OCI-LY3 (cell line): ENCODE measurements at regions not wholly inside any gene's neighbourhood (a gene's known extent, or its start where the extent isn't known, plus 50 kb on each side); places are given as distances from the start of the nearest gene placed in this dataset.

Experiments used
- H2AFZ ChIP-seq: fragments of 200-600, 300-600 bp; shearing (Covaris generic); 2 replicates; pipeline ENCODE4 v1.6.0; 2014; ENCODE audit warnings: antibody characterized with exemption, low read depth, low read length
- H3K27ac ChIP-seq: fragments of 200-600, 300-600 bp; sonication (generic); 2 replicates; pipeline ENCODE4 v1.5.1; 2014; ENCODE audit warnings: mild to moderate bottlenecking, low read length, moderate library complexity, mixed read lengths
- H3K27me3 ChIP-seq: fragments of 200-600, 300-600 bp; sonication (generic); 2 replicates; pipeline ENCODE4 v1.6.1; 2014; ENCODE audit warnings: low read depth, low read length, mixed read lengths
- H3K36me3 ChIP-seq: fragments of 200-600, 300-600 bp; sonication (generic); replicated peaks from 2 replicates; pipeline ENCODE3; 2014; ENCODE audit warnings: low read depth, low read length, mixed read lengths
- H3K4me1 ChIP-seq: fragments of 300-600, 200-600 bp; sonication (generic); 2 replicates; pipeline ENCODE4 v1.6.1; 2014; ENCODE audit warnings: low read length, mixed read lengths
- H3K4me2 ChIP-seq: fragments of 200-600, 300-600 bp; sonication (generic); 2 replicates; pipeline ENCODE4 v1.6.1; 2014; ENCODE audit warnings: low read length, mixed read lengths
- H3K4me3 ChIP-seq: fragments of 300-600, 200-600 bp; sonication (generic); 2 replicates; pipeline ENCODE4 v1.5.1; 2014; ENCODE audit warnings: antibody characterized with exemption, mild to moderate bottlenecking, low read length, moderate library complexity
- H3K79me2 ChIP-seq: fragments of 300-600, 200-600 bp; shearing (Covaris generic); 2 replicates; pipeline ENCODE4 v1.6.1; 2014; ENCODE audit warnings: mild to moderate bottlenecking, low read length, mixed read lengths
- H3K9ac ChIP-seq: fragments of 300-600, 200-600 bp; shearing (Covaris generic); 2 replicates; pipeline ENCODE4 v1.6.0; 2014; ENCODE audit warnings: mild to moderate bottlenecking, low read length, moderate library complexity
- H3K9me3 ChIP-seq: fragments of 200-600, 300-600 bp; shearing (Covaris generic); 2 replicates; pipeline ENCODE4 v1.6.1; 2014; ENCODE audit warnings: low read length, mixed read lengths; ENCODE audit not compliant: insufficient read depth
- H4K20me1 ChIP-seq: fragments of 200-600, 300-600 bp; sonication (generic); 2 replicates; pipeline ENCODE4 v1.6.1; 2016; ENCODE audit warnings: low read length, mixed read lengths; ENCODE audit not compliant: insufficient read depth
- EZH2phosphoT487 ChIP-seq: fragments of 200-600 bp; shearing (Covaris generic); IDR thresholded peaks from 2 replicates; pipeline ENCODE4 v1.6.1; 2018; ENCODE audit warnings: antibody characterized with exemption, mixed run types, low read depth
- TF ChIP-seq, protein P1 (sequence below): fragments of 200-600, 300-600 bp; sonication (generic); IDR thresholded peaks from 2 replicates; pipeline ENCODE4 v1.5.1; 2014; ENCODE audit warnings: antibody characterized with exemption, low read length, low read depth

DNA sequence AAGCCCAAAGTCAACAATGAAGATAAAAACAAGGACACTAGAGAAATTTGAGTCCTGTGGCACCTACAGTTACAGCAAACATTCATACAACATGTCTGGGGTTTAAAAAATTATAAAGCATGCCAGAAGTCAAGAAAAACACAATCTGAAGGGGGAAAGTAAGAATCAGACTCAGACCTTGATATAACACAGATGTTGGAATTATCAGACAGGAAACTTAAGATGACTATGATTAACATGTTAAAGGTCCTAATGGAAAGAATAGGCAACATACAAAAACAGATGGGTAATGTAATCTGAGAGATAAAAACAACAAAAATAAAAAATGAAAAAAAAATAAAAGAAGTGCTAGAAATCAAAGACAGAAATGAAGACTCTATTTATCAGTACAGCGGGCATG is 446.5 kb downstream of the SPRY1 start:
- H3K4me1 ChIP-seq, result no peaks in the 10 kb centered on the region
- no peaks in the 10 kb centered on the region for H3K9me3 ChIP-seq
- H2AFZ ChIP-seq, result no peak overlapping the region
- no peaks in the 10 kb centered on the region for H3K36me3 ChIP-seq
- no peak overlapping the region for H3K27ac ChIP-seq
- no peak overlapping the region for H3K4me3 ChIP-seq
- H3K27me3 ChIP-seq, result no peaks in the 10 kb centered on the region
- no peak overlapping the region for H3K9ac ChIP-seq
- no peaks in the 10 kb centered on the region for H3K79me2 ChIP-seq
- TF ChIP-seq, protein P1, sequence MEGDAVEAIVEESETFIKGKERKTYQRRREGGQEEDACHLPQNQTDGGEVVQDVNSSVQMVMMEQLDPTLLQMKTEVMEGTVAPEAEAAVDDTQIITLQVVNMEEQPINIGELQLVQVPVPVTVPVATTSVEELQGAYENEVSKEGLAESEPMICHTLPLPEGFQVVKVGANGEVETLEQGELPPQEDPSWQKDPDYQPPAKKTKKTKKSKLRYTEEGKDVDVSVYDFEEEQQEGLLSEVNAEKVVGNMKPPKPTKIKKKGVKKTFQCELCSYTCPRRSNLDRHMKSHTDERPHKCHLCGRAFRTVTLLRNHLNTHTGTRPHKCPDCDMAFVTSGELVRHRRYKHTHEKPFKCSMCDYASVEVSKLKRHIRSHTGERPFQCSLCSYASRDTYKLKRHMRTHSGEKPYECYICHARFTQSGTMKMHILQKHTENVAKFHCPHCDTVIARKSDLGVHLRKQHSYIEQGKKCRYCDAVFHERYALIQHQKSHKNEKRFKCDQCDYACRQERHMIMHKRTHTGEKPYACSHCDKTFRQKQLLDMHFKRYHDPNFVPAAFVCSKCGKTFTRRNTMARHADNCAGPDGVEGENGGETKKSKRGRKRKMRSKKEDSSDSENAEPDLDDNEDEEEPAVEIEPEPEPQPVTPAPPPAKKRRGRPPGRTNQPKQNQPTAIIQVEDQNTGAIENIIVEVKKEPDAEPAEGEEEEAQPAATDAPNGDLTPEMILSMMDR, result no peak
- TF ChIP-seq EZH2phosphoT487, result no peak
- no peak overlapping the region for H3K4me2 ChIP-seq
- no peaks in the 10 kb centered on the region for H4K20me1 ChIP-seq

DNA sequence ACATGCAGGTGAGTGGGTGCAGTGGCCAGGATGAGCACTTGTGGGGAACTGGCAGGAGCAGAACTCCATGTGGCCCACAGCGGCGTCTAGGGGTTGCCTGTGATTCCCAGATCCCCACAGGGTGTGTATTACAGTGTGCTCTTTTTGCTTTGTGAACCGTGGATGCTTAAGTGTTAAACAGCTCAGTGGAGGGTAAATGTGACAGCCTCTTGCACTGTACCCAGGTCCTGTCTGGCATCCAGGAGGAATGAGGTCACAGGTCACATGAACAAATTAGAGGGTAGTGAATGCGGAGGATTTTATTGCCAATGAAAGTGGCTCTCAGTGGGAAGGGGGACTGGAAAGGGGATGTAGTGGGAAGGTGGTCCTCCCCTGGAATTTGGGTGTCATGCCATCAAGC is 447.8 kb downstream of the SPRY1 start:
- no peak overlapping the region for H3K27ac ChIP-seq
- no peaks in the 10 kb centered on the region for H3K27me3 ChIP-seq
- no peaks in the 10 kb centered on the region for H3K4me1 ChIP-seq
- no peak overlapping the region for H3K9ac ChIP-seq
- H3K79me2 ChIP-seq, result no peaks in the 10 kb centered on the region
- no peaks in the 10 kb centered on the region for H3K36me3 ChIP-seq
- no peaks in the 10 kb centered on the region for H4K20me1 ChIP-seq
- no peak overlapping the region for H3K4me2 ChIP-seq
- no peak for TF ChIP-seq EZH2phosphoT487
- TF ChIP-seq, protein P1, result no peak
- H3K4me3 ChIP-seq, result no peak overlapping the region
- no peak overlapping the region for H2AFZ ChIP-seq
- no peaks in the 10 kb centered on the region for H3K9me3 ChIP-seq

DNA sequence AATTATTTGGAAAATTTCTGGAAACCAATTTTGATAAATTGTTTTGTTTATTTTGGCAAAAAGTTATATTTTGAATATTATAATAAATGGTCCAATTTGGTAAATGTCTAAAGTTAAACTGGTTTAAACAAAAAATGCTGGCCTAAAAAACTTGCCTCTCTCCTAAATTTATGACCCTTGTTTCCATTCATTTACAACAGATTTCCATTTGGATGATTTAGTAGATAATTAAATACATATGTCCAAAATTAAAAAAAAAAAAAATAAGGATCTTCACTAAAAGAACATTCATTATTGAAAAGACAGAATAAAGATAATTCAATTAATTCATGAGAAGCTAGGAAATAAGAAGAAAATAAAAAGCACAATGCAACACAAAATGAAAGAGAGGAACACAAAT is 449.5 kb downstream of the SPRY1 start:
- Histone ChIP-seq H3K4me1 (no peaks in the 10 kb centered on the region), H3K4me3 (no peak overlapping the region), H3K27ac (no peak overlapping the region), H2AFZ (no peak overlapping the region), H4K20me1 (no peaks in the 10 kb centered on the region), H3K4me2 (no peak overlapping the region), H3K9me3 (no peaks in the 10 kb centered on the region), H3K79me2 (no peaks in the 10 kb centered on the region), H3K9ac (no peak overlapping the region), H3K36me3 (no peaks in the 10 kb centered on the region), H3K27me3 (no peaks in the 10 kb centered on the region)
- TF ChIP-seq, protein P1, result no peak
- TF ChIP-seq EZH2phosphoT487, result no peak

DNA sequence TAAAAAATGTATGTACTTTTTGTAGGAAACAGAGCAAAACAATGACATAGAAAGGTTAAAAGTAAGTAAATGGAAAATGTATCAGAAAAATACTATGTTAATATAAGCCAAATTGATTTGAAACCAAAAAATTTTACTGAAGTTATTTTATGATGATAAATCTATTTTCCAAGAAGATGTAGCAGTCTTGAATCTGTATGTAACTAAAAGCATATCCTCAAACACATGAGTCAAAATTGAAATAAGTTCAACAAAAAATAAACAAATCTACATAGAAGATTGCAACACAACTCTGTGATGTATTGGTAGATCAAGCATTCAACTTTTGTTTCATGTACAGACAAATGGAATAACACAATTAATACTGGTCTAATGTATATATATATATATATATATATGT is 450.0 kb downstream of the SPRY1 start:
- Histone ChIP-seq H3K27me3 (no peaks in the 10 kb centered on the region), H3K4me1 (no peaks in the 10 kb centered on the region), H3K79me2 (no peaks in the 10 kb centered on the region), H3K9me3 (no peaks in the 10 kb centered on the region), H3K4me3 (no peak overlapping the region), H3K4me2 (no peak overlapping the region), H3K27ac (no peak overlapping the region), H3K9ac (no peak overlapping the region), H4K20me1 (no peaks in the 10 kb centered on the region), H2AFZ (no peak overlapping the region), H3K36me3 (no peaks in the 10 kb centered on the region)
- TF ChIP-seq, protein P1, result no peak
- TF ChIP-seq EZH2phosphoT487, result no peak
